ENCODE measurements at regions not wholly inside any gene's neighbourhood (a gene's known extent, or its start where the extent isn't known, plus 50 kb on each side); places are given as distances from the start of the nearest gene placed in this dataset.
"Not testable (repeated sequence)": the region's sequence is repeated elsewhere in the genome, so short reads cannot be mapped to it uniquely, and the experiment has no call there.

GRCh38 chr2:208916881-208917280, 507.0 kb upstream of the MAP2 start:
- Mint-ChIP-seq H3K4me1 (no peaks in the 10 kb centered on the region), H3K36me3 (no peaks in the 10 kb centered on the region), H3K9me3 (peaks cover 4 to 17% (median 12%) of the 10 kb centered on the region in 6 donors), H3K27me3 (ENCODE audit: low read depth in 3 of 3) (peaks cover 0 to 3% (median 1%) of the 10 kb centered on the region in 3 donors), H3K27ac (no peak overlapping the region), H3K4me3 (no peak overlapping the region)
- no peak for DNase-seq

- H3K9me3 Mint-ChIP-seq = peaks cover 11 to 38% (median 19%) of the 10 kb centered on the region in 6 donors
- H3K4me3 Mint-ChIP-seq; H3K27ac Mint-ChIP-seq; H3K4me1 Mint-ChIP-seq; DNase-seq; H3K27me3 Mint-ChIP-seq (ENCODE audit: low read depth in 3 of 3); H3K36me3 Mint-ChIP-seq: not testable (repeated sequence)
Measured at GRCh38 chr2:208921358-208921757, 502.5 kb upstream of the MAP2 start.

- Mint-ChIP-seq H3K4me3 (no peak overlapping the region), H3K4me1 (no peaks in the 10 kb centered on the region)
Measured at GRCh38 chr2:208927867-208928266, 496.0 kb upstream of the MAP2 start.

GRCh38 chr2:208929139-208929864, 494.5 kb upstream of the MAP2 start:
- Mint-ChIP-seq H3K4me3 (no peak overlapping the region), H3K9me3 (peaks cover 0 to 35% (median 10%) of the 10 kb centered on the region in 6 donors), H3K27ac (no peak overlapping the region), H3K36me3 (no peaks in the 10 kb centered on the region), H3K27me3 (ENCODE audit: low read depth in 3 of 3) (no peaks in the 10 kb centered on the region), H3K4me1 (no peaks in the 10 kb centered on the region)
- no peak for DNase-seq

More at GRCh38 chr2:208927867-208928266, 496.0 kb upstream of the MAP2 start:
- Mint-ChIP-seq H3K27ac (no peak overlapping the region), H3K36me3 (no peaks in the 10 kb centered on the region), H3K27me3 (ENCODE audit: low read depth in 3 of 3) (no peaks in the 10 kb centered on the region), H3K9me3 (peaks cover 5 to 39% (median 16%) of the 10 kb centered on the region in 6 donors)
- DNase-seq = no peak

GRCh38 chr2:208929894-208930427, 493.9 kb upstream of the MAP2 start:
- DNase-seq = no peak
- Mint-ChIP-seq H3K27me3 (ENCODE audit: low read depth in 3 of 3) (no peaks in the 10 kb centered on the region), H3K4me3 (no peak overlapping the region), H3K9me3 (peaks cover 1 to 29% (median 10%) of the 10 kb centered on the region in 6 donors), H3K4me1 (no peaks in the 10 kb centered on the region), H3K36me3 (no peaks in the 10 kb centered on the region), H3K27ac (no peak overlapping the region)

- Mint-ChIP-seq H3K27me3 (ENCODE audit: low read depth in 3 of 3) (no peaks in the 10 kb centered on the region), H3K9me3 (peaks cover 0 to 18% (median 8%) of the 10 kb centered on the region in 6 donors), H3K36me3 (no peaks in the 10 kb centered on the region), H3K4me3 (no peak overlapping the region), H3K27ac (no peak overlapping the region), H3K4me1 (no peaks in the 10 kb centered on the region)
- DNase-seq = no peak
Measured at GRCh38 chr2:208935531-208935930, 488.3 kb upstream of the MAP2 start.

- no peaks in the 10 kb centered on the region for H3K36me3 Mint-ChIP-seq
- H3K27me3 Mint-ChIP-seq (ENCODE audit: low read depth in 3 of 3) = no peaks in the 10 kb centered on the region
Measured at GRCh38 chr2:208937521-208937920, 486.3 kb upstream of the MAP2 start.

GRCh38 chr2:208939852-208940251, 484.0 kb upstream of the MAP2 start:
- Mint-ChIP-seq H3K36me3 (no peaks in the 10 kb centered on the region), H3K4me1 (no peaks in the 10 kb centered on the region), H3K27ac (no peak overlapping the region)

More at GRCh38 chr2:208937521-208937920, 486.3 kb upstream of the MAP2 start:
- Mint-ChIP-seq H3K27ac (no peak overlapping the region), H3K4me1 (no peaks in the 10 kb centered on the region), H3K9me3 (peaks cover 0 to 20% (median 6%) of the 10 kb centered on the region in 6 donors), H3K4me3 (no peak overlapping the region)
- no peak for DNase-seq

GRCh38 chr2:208945719-208946256, 478.1 kb upstream of the MAP2 start:
- no peaks in the 10 kb centered on the region for H3K4me1 Mint-ChIP-seq
- no peaks in the 10 kb centered on the region for H3K27me3 Mint-ChIP-seq (ENCODE audit: low read depth in 3 of 3)
- peaks cover under 1 to 23% (median 9%) of the 10 kb centered on the region in 6 donors for H3K9me3 Mint-ChIP-seq
- H3K36me3 Mint-ChIP-seq = no peaks in the 10 kb centered on the region
- no peak overlapping the region for H3K27ac Mint-ChIP-seq
- H3K4me3 Mint-ChIP-seq = no peak overlapping the region
- DNase-seq = no peak

More at GRCh38 chr2:208939852-208940251, 484.0 kb upstream of the MAP2 start:
- H3K27me3 Mint-ChIP-seq (ENCODE audit: low read depth in 3 of 3) = no peaks in the 10 kb centered on the region
- DNase-seq = no peak
- H3K4me3 Mint-ChIP-seq = no peak overlapping the region
- H3K9me3 Mint-ChIP-seq = peaks cover 0 to 17% (median 5%) of the 10 kb centered on the region in 6 donors

- peaks cover 5 to 38% (median 16%) of the 10 kb centered on the region in 6 donors for H3K9me3 Mint-ChIP-seq
- no peak overlapping the region for H3K4me3 Mint-ChIP-seq
- H3K27me3 Mint-ChIP-seq (ENCODE audit: low read depth in 3 of 3) = no peaks in the 10 kb centered on the region
- no peaks in the 10 kb centered on the region for H3K4me1 Mint-ChIP-seq
- no peak overlapping the region for H3K27ac Mint-ChIP-seq
- peaks cover 0 to 4% (median 0%) of the 10 kb centered on the region in 3 donors for H3K36me3 Mint-ChIP-seq
- no peak for DNase-seq
Measured at GRCh38 chr2:208948073-208948472, 475.8 kb upstream of the MAP2 start.

GRCh38 chr2:208970070-208970469, 453.8 kb upstream of the MAP2 start:
- H3K27ac Mint-ChIP-seq = no peak overlapping the region
- no peak overlapping the region for H3K4me3 Mint-ChIP-seq
- no peaks in the 10 kb centered on the region for H3K36me3 Mint-ChIP-seq
- peaks cover 0 to 2% (median 0%) of the 10 kb centered on the region in 3 donors for H3K27me3 Mint-ChIP-seq (ENCODE audit: low read depth in 3 of 3)
- H3K9me3 Mint-ChIP-seq = peaks cover 0 to 17% (median 12%) of the 10 kb centered on the region in 6 donors
- no peak for DNase-seq
- no peaks in the 10 kb centered on the region for H3K4me1 Mint-ChIP-seq

- no peak overlapping the region for H3K4me3 Mint-ChIP-seq
- peaks cover 0 to 25% (median 2%) of the 10 kb centered on the region in 6 donors for H3K9me3 Mint-ChIP-seq
- H3K4me1 Mint-ChIP-seq = no peaks in the 10 kb centered on the region
Measured at GRCh38 chr2:208977582-208977981, 446.3 kb upstream of the MAP2 start.

GRCh38 chr2:208978946-208979345, 444.9 kb upstream of the MAP2 start:
- Mint-ChIP-seq H3K36me3 (no peaks in the 10 kb centered on the region), H3K27me3 (ENCODE audit: low read depth in 3 of 3) (no peaks in the 10 kb centered on the region), H3K4me1 (no peaks in the 10 kb centered on the region), H3K9me3 (peaks cover 0 to 29% (median 3%) of the 10 kb centered on the region in 6 donors), H3K4me3 (no peak overlapping the region), H3K27ac (no peak overlapping the region)
- DNase-seq = no peak

More at GRCh38 chr2:208977582-208977981, 446.3 kb upstream of the MAP2 start:
- DNase-seq = no peak
- H3K27ac Mint-ChIP-seq = no peak overlapping the region
- H3K27me3 Mint-ChIP-seq (ENCODE audit: low read depth in 3 of 3) = no peaks in the 10 kb centered on the region
- H3K36me3 Mint-ChIP-seq = no peaks in the 10 kb centered on the region

GRCh38 chr2:208980321-208980720, 443.5 kb upstream of the MAP2 start:
- no peak overlapping the region for H3K4me3 Mint-ChIP-seq
- no peak for DNase-seq
- no peak overlapping the region for H3K27ac Mint-ChIP-seq
- H3K9me3 Mint-ChIP-seq = peaks cover 0 to 29% (median 5%) of the 10 kb centered on the region in 6 donors
- no peaks in the 10 kb centered on the region for H3K4me1 Mint-ChIP-seq
- H3K36me3 Mint-ChIP-seq = no peaks in the 10 kb centered on the region
- no peaks in the 10 kb centered on the region for H3K27me3 Mint-ChIP-seq (ENCODE audit: low read depth in 3 of 3)
